Coronary artery (tissue), 2 donors: ENCODE measurements at regions not wholly inside any gene's neighbourhood (a gene's known extent, or its start where the extent isn't known, plus 50 kb on each side); places are given as distances from the start of the nearest gene placed in this dataset.
A peak's percentile ranks its signal among the peaks of the same experiment; 100 is the strongest.

Experiments
- DNase-seq: peaks from one replicate; pipeline ENCODE4 v3.0.0-alpha.2; 2017; ENCODE audit warnings: low spot score
- H3K27ac ChIP-seq, 2 donors: fragments of 200-600 bp; sonication (generic); one replicate each; pipeline ENCODE4 v1.5.1; 2016 to 2019
- H3K4me3 ChIP-seq: fragments of 200-600 bp; sonication (generic); 2 replicates; pipeline ENCODE4 v1.5.1; 2016; ENCODE audit warnings: mild to moderate bottlenecking, moderate library complexity
- TF ChIP-seq, protein P1 (sequence below): fragments of 200-600 bp; sonication (generic); IDR thresholded peaks from one replicate; pipeline ENCODE4 v1.5.1; 2019; ENCODE audit warnings: antibody characterized with exemption

DNA sequence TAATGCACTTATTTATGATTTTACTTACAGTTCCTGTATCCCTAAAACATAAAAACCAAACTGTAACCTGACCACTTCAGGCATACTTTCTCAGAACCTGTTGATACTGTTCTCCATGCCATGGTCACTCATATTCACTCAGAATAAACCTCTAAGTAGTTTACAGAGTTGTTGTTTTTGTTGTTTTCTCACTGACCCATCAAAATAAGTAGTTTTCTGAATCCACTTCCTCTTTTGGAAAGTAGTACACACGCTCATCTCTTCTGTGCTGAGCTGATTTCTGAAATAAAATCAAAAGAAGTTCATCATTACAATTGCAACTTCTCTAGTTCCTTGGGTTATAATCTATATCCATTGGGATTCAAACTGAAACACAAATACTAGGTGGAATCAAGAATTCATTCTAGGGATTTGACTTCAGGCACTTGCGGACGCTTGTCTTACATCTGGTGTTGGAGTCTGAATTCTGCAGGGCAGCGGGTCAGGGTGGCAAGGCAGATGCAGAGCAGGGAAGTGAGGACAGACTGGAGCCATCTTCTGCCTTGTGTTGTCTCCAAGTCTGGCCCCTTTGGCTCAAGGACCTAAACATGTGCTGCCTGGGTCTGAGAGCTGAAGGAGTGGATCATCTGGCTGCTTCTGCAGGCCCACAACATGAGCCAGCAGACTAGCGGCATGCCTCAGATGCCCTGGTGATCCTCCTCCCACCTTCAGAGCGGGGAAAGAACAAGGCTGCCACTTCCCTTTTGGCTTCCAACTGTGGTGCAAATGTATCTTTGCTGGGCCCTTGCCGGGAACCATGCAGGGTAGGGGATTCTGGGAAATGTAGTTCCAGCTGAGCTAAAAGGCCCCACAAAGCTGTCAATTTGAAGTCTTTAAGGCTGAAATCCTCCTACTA lies 167.9 kb upstream of the MYLIP start:
- TF ChIP-seq, protein P1, sequence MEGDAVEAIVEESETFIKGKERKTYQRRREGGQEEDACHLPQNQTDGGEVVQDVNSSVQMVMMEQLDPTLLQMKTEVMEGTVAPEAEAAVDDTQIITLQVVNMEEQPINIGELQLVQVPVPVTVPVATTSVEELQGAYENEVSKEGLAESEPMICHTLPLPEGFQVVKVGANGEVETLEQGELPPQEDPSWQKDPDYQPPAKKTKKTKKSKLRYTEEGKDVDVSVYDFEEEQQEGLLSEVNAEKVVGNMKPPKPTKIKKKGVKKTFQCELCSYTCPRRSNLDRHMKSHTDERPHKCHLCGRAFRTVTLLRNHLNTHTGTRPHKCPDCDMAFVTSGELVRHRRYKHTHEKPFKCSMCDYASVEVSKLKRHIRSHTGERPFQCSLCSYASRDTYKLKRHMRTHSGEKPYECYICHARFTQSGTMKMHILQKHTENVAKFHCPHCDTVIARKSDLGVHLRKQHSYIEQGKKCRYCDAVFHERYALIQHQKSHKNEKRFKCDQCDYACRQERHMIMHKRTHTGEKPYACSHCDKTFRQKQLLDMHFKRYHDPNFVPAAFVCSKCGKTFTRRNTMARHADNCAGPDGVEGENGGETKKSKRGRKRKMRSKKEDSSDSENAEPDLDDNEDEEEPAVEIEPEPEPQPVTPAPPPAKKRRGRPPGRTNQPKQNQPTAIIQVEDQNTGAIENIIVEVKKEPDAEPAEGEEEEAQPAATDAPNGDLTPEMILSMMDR: no peak
- DNase-seq: peak; percentile 8
- Histone ChIP-seq H3K27ac (no peak overlapping the region), H3K4me3 (no peak overlapping the region)

DNA sequence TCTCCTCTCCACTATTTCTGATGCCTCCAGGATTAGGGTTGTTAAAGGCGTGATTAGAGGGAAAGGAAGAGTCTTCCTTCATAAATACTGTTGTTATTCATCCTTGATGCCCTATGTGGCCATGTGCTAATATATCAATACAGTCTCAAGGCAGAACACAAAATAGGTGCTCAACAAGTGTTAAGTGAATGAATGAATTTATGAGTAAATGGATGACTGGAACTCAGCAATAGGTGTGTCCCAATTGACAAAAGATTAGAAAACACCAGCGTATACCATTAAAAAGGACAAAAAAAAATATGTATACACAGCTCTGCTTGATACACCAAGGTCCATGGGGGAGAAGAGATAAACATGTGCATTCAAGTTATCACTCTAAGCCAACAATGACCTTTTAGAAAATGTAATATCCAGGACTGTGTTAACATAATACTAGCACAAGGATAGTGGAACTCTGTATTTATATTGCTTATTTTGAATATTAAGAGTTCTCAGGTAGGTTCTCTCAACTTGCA lies 171.2 kb upstream of the MYLIP start:
- DNase-seq: no peak
- TF ChIP-seq, protein P1: no peak
- Histone ChIP-seq H3K4me3 (no peak overlapping the region), H3K27ac (no peak overlapping the region)

DNA sequence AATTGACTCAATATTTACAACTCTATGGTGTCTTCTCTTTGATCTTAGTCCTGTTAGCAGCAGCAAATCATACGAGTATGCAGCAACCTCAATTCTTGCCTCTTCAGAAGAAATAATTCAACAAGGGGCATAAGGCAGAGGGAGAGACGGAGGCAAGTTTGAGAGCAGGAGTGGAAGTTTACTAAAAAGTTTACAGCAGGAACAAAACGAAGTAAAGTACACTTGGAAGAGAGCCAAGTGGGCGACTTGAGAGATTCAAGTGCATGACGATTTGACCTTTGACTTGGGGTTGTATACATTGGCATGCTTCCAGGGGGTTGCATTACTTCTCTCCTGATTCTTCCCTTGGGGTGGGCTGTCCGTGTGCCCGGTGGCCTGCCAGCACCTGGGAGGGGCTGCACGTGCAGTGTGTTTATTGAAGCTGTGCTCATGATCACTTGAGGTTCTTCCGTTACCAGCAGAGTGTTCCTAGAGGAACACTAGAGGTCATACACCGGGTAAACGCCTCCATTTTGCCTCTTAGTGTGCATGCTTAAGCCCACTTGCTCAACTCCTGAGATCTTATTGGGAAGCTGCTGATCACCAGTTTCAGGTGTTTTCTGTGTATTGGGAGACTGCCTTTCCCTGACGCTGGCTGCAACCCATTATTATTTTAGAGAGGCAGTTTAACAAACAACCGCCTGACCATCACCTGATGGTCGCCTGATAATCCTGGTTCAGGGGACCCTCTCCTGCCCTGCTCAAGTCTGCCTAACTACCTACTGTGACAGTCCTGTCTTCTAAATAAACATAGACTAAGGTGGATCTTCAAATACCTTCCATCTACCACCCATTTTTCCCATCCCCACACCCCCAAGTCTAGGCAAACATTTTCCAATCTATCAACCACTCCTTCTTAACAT lies 172.4 kb upstream of the MYLIP start:
- TF ChIP-seq, protein P1: no peak
- DNase-seq: no peak
- H3K4me3 ChIP-seq: no peak overlapping the region
- no peak overlapping the region for H3K27ac ChIP-seq

GRCh38 chr6:15955484-15955883 lies 173.4 kb upstream of the MYLIP start:
- Histone ChIP-seq H3K4me3 (no peak overlapping the region), H3K27ac (no peak overlapping the region)
- TF ChIP-seq, protein P1: no peak
- DNase-seq: no peak

DNA sequence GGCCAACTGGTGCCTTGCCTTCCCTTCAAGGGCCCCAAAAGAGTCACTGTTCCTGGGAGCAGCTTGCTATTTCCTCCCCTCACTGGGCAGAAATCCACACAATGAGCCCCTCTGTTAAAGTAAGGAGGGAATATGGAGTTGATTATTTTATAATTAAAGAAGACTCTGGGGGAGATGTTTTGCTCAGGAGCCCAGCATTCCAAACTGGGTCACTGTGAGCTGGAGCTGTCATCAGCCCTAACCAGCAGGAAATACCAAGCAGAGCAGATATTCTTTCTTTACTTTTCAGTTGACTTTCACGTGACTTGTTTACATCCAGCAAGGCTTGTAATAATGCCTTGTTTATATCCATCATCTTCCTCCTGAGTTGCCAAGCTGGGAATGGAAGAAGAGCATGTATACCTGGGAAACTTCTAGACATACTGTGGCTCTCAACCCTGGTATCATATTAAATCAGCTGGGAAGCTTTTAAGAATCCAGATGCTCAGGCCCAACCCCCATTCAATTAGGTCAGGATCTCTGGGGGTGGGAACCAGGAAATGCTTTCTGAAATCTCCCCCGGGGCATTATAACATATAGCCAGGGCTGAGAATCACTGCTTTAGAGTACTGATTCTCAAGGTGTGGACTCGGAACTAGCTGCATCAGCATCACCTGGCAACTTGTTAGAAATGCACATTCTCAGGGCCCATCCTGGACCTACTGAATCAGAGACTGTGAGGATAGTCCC lies 175.6 kb upstream of the MYLIP start:
- DNase-seq: no peak
- H3K4me3 ChIP-seq: no peak overlapping the region
- no peak overlapping the region for H3K27ac ChIP-seq
- TF ChIP-seq, protein P1: no peak

DNA sequence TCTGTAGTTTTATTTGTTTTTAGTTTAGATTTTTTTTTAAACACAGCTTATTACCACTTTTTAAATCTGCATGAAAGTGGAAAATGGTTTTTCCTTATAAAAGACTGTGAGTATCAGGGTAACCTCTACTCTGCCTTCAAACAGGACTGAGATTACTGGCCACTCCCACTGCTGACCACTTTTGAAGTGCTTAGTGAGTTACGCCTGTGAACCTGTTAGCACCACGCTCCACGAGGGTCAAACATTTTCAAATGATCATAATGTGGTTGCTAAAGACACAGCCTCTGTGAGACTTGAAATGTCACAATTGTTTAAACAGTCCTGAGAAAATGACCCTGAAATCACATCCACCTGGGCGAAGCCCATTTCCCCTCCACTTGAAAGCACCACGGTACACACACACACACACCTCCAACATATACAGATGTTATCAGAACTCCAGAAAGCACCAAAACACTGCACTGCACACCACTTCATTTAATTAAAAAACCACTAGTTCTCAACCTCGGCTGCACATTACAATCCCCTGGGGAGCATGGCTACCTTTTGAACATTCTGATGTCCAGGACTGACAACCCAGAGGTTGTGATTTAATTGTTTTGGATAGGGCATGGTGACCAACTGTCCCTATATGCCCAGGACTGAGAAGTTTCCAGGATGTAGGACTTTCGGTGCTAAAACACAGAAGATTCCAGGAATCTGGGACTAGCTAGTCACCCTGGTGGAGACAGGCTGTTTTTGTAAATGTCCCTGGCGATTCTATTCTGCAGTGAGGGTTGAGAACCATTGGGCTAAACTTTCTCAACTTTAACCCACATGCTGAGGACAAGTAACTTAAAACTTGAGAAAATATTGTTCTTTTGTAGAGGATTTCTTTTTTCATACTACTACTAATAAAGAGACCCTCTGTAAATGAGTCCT lies 176.4 kb upstream of the MYLIP start:
- H3K4me3 ChIP-seq: no peak overlapping the region
- H3K27ac ChIP-seq: no peak overlapping the region
- no peak for DNase-seq
- TF ChIP-seq, protein P1: no peak
